MCF 10A (cell line): ENCODE measurements at regions not wholly inside any gene's neighbourhood (a gene's known extent, or its start where the extent isn't known, plus 50 kb on each side); places are given as distances from the start of the nearest gene placed in this dataset.

ENCODE experiments used
- BruUV-seq: library from RNA; stranded (reverse); fragments of 400-500 nt; replicated peaks from 2 replicates; lab custom pipeline; 2021; lab: Mats Ljungman, UMichigan
- CTCF ChIA-PET: fragments of 300-600 bp; sonication (Branson Sonifier 250); formaldehyde crosslinking; extraction: SDS; loops from one replicate; lab custom pipeline; 2021; ENCODE audit warnings: antibody characterized with exemption, inconsistent platforms; lab: Yijun Ruan, JAX
- POLR2A ChIA-PET: fragments of 300-600, 350-650 bp; sonication (Branson Sonifier 250); formaldehyde crosslinking; extraction: SDS; loops from one replicate; lab custom pipeline; 2020; ENCODE audit warnings: antibody characterized with exemption, inconsistent platforms; lab: Yijun Ruan, JAX
- DNase-seq: peaks from one replicate; pipeline ENCODE4 v3.0.0-alpha.2; 2018; ENCODE audit not compliant: unreplicated experiment
- H3K27ac Mint-ChIP-seq: one replicate; pipeline ENCODE4 v1.8.0; 2022; ENCODE audit warnings: mild to moderate bottlenecking, low read depth, mixed read lengths; ENCODE audit not compliant: unreplicated experiment
- H3K27me3 Mint-ChIP-seq: one replicate; pipeline ENCODE4 v1.8.0; 2022; ENCODE audit warnings: mixed read lengths; ENCODE audit not compliant: insufficient read depth, unreplicated experiment
- H3K36me3 Mint-ChIP-seq: one replicate; pipeline ENCODE4 v1.8.0; 2022; ENCODE audit warnings: mild to moderate bottlenecking, moderate library complexity, mixed read lengths; ENCODE audit not compliant: insufficient read depth, unreplicated experiment
- H3K4me1 Mint-ChIP-seq: one replicate; pipeline ENCODE4 v1.8.0; 2022; ENCODE audit warnings: mixed read lengths; ENCODE audit not compliant: insufficient read depth, unreplicated experiment
- H3K4me3 Mint-ChIP-seq: one replicate; pipeline ENCODE4 v1.8.0; 2022; ENCODE audit warnings: mild to moderate bottlenecking, moderate library complexity, mixed read lengths; ENCODE audit not compliant: unreplicated experiment
- H3K9me3 Mint-ChIP-seq: one replicate; pipeline ENCODE4 v1.8.0; 2022; ENCODE audit warnings: mixed read lengths; ENCODE audit not compliant: unreplicated experiment
- CTCF ChIP-seq: fragments of 200-600 bp; IDR thresholded peaks from one replicate; pipeline ENCODE4 v1.8.0; 2022; ENCODE audit warnings: antibody characterized with exemption, mild to moderate bottlenecking; ENCODE audit not compliant: unreplicated experiment
- intact Hi-C: fragments of 100-400 bp; cut with micrococcal nuclease; formaldehyde crosslinking; loops from 2 replicates; pipeline ENCODE4 v1.14.1; 2022

DNA sequence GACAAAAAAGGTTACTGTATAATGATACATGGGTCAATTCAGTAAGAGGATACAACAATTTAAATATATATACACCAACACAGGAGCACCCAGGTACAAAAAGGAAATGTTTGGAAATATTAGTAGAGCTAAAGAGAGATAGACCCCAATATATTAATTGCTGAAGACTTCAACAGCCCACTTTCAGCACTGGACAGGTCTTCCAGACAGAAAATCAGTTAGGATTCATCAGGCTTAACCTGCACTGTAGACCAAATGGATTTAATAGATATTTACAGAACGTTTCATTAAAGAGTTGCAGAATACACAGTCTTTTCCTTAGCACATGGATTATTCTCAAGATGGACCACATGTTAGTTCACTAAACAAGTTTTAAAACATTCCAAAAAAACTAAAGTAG lies 845.9 kb upstream of the GBE1 start:
- H3K27me3 Mint-ChIP-seq, result no peaks in the 10 kb centered on the region
- POLR2A ChIA-PET, result no interaction called here
- CTCF ChIA-PET, result no interaction called here
- no peak for TF ChIP-seq CTCF
- H3K27ac Mint-ChIP-seq, result no peak overlapping the region
- no peak for DNase-seq
- no peak overlapping the region for H3K4me3 Mint-ChIP-seq
- no peaks in the 10 kb centered on the region for H3K36me3 Mint-ChIP-seq
- peaks cover 15% of the 10 kb centered on the region for H3K9me3 Mint-ChIP-seq
- no TSS peak for BruUV-seq
- intact Hi-C loops, result no loop called here
- no peaks in the 10 kb centered on the region for H3K4me1 Mint-ChIP-seq

DNA sequence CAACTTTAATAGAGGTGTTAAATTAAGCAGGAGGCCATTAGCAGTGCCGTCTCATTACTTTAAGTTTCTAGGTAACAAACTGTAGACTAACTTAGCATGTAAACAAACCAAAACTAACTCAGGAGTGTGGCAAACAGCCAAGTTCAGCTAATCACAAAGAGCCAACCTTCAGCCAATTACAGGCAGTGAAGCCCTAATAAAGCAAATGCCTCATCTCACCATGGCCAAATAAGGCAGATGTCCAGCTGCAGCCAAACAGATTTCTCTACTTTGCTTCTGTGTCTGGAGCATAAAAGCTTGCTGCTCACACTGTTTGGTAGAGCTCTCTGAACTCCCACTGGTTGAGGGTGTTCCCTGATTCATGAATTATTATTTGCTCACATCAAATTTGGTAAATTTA lies 835.4 kb upstream of the GBE1 start:
- H3K4me3 Mint-ChIP-seq, result no peak overlapping the region
- H3K4me1 Mint-ChIP-seq, result no peaks in the 10 kb centered on the region
- no peak overlapping the region for H3K27ac Mint-ChIP-seq
- H3K9me3 Mint-ChIP-seq, result peaks cover 21% of the 10 kb centered on the region
- no TSS peak for BruUV-seq
- no peak for TF ChIP-seq CTCF
- DNase-seq, result no peak
- POLR2A ChIA-PET, result no interaction called here
- CTCF ChIA-PET, result interaction anchor here (0.5 to 0.7 kb wide), 2 partner anchors 688 to 1296 kb away, joined by 3 to 7 read pairs; no protein-coding TSS in a partner anchor
- H3K27me3 Mint-ChIP-seq, result no peaks in the 10 kb centered on the region
- intact Hi-C loops, result no loop called here
- H3K36me3 Mint-ChIP-seq, result no peaks in the 10 kb centered on the region

GRCh38 chr3:82595530-82595929 lies 834.1 kb upstream of the GBE1 start:
- CTCF ChIA-PET, result no interaction called here
- H3K36me3 Mint-ChIP-seq, result no peaks in the 10 kb centered on the region
- TF ChIP-seq CTCF, result no peak
- BruUV-seq, result no TSS peak
- no peak overlapping the region for H3K27ac Mint-ChIP-seq
- DNase-seq, result no peak
- intact Hi-C loops, result no loop called here
- no peaks in the 10 kb centered on the region for H3K4me1 Mint-ChIP-seq
- POLR2A ChIA-PET, result no interaction called here
- peaks cover 21% of the 10 kb centered on the region for H3K9me3 Mint-ChIP-seq
- H3K4me3 Mint-ChIP-seq, result no peak overlapping the region
- H3K27me3 Mint-ChIP-seq, result no peaks in the 10 kb centered on the region

DNA sequence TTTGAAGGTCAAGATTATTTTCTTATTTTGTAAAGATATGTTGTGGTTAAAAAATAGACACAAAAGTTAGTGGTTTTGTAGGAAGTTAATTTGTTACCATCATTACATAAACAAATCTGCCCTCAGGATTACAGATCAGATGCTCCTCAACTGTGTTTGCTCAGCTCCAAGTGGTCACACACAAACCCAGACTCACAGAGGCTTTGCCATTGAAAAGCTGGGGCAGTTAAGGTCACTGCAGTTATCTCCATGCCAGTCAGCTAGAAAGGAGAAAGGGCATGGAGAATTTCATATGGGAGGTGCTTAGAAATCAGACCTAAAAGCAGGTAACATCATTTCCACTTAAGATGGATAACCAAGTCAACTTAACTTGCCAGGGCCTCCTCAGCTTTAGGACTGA lies 825.7 kb upstream of the GBE1 start:
- BruUV-seq, result no TSS peak

More for the DNA sequence above, 825.7 kb upstream of the GBE1 start:
- POLR2A ChIA-PET, result no interaction called here
- Mint-ChIP-seq H3K27ac (no peak overlapping the region), H3K4me1 (no peaks in the 10 kb centered on the region), H3K27me3 (no peaks in the 10 kb centered on the region), H3K36me3 (no peaks in the 10 kb centered on the region), H3K4me3 (no peak overlapping the region), H3K9me3 (no peaks in the 10 kb centered on the region)
- intact Hi-C loops, result no loop called here
- DNase-seq, result no peak
- CTCF ChIA-PET, result interaction anchor here (1.1 kb wide), 1 partner anchor 20 kb away, joined by 4 read pairs; no protein-coding TSS in a partner anchor
- no peak for TF ChIP-seq CTCF
